H1 (cell line): ENCODE measurements at regions not wholly inside any gene's neighbourhood (a gene's known extent, or its start where the extent isn't known, plus 50 kb on each side); places are given as distances from the start of the nearest gene placed in this dataset.

Experiments
- CTCF ChIA-PET: fragments of 300-600 bp; sonication (Branson Sonifier 250); formaldehyde crosslinking; loops from one replicate; lab custom pipeline; 2021; ENCODE audit not compliant: partially characterized antibody; lab: Charles Lee
- POLR2A ChIA-PET: fragments of 300-600 bp; sonication (Branson Sonifier 250); formaldehyde crosslinking; loops from one replicate; lab custom pipeline; 2021; ENCODE audit warnings: inconsistent platforms; ENCODE audit not compliant: partially characterized antibody; lab: Charles Lee
- DNase-seq, 2 experiments: peaks; one replicate each; pipeline versions ENCODE4 v3.0.0 to v3.0.0-alpha.2; 2010 to 2022; ENCODE audit warnings: low spot score in 2 of 2, low read depth in 1 of 2, mixed read lengths in 1 of 2
- FAIRE-seq: peaks from 2 replicates; lab custom pipeline; 2011; peaks lifted over from hg19 to GRCh38; lab: Jason Lieb, UNC
- H2AFZ ChIP-seq: 2 replicates; pipeline ENCODE4 v1.8.1; 2012; ENCODE audit warnings: low read length, inconsistent platforms
- H2AK5ac ChIP-seq: 2 replicates; pipeline ENCODE4 v1.6.1; 2013; ENCODE audit warnings: low read depth, low read length
- H2BK120ac ChIP-seq: replicated peaks from 2 replicates; pipeline ENCODE3; 2013; ENCODE audit warnings: low read depth, low read length, inconsistent platforms
- H2BK12ac ChIP-seq: 2 replicates; pipeline ENCODE4 v1.6.1; 2013; ENCODE audit warnings: low read depth, low read length
- H2BK15ac ChIP-seq: 2 replicates; pipeline ENCODE4 v1.6.1; 2013; ENCODE audit warnings: low read length
- H2BK20ac ChIP-seq: 2 replicates; pipeline ENCODE4 v1.6.1; 2013; ENCODE audit warnings: low read length
- H2BK5ac ChIP-seq: 2 replicates; pipeline ENCODE4 v1.6.1; 2013; ENCODE audit warnings: low read depth, low read length
- H3K14ac ChIP-seq: 2 replicates; pipeline ENCODE4 v1.6.1; 2013; ENCODE audit warnings: inconsistent platforms; ENCODE audit not compliant: insufficient read length
- H3K18ac ChIP-seq: 2 replicates; pipeline ENCODE4 v1.6.1; 2013; ENCODE audit warnings: low read length; ENCODE audit errors: extremely low read depth
- H3K23ac ChIP-seq: 2 replicates; pipeline ENCODE4 v1.6.1; 2013; ENCODE audit warnings: inconsistent platforms; ENCODE audit not compliant: insufficient read length
- H3K23me2 ChIP-seq: 2 replicates; pipeline ENCODE4 v1.6.1; 2013; ENCODE audit warnings: low read depth, low read length
- H3K27ac ChIP-seq: 2 replicates; pipeline ENCODE4 v1.6.1; 2011; ENCODE audit warnings: low read depth, low read length, inconsistent platforms
- H3K27me3 ChIP-seq, 4 experiments: replicated peaks in 1 of 4; 1 replicate in 1 of 4; 2 replicates in 3 of 4; pipeline versions ENCODE4 v1.6.1 to v1.8.1; 2011 to 2013; ENCODE audit warnings: low read length in 3 of 4, mild to moderate bottlenecking in 3 of 4, inconsistent platforms in 2 of 4, mixed read lengths in 2 of 4, moderate library complexity in 1 of 4; ENCODE audit not compliant: control insufficient read depth in 3 of 4, insufficient read depth in 3 of 4; ENCODE audit errors: extremely low read depth in 1 of 4
- H3K36me3 ChIP-seq, 4 experiments: 2 replicates each; pipeline versions ENCODE4 v1.6.1 to v1.8.1; 2011 to 2013; ENCODE audit warnings: mild to moderate bottlenecking in 4 of 4, low read length in 3 of 4, moderate library complexity in 2 of 4, control low read depth in 1 of 4, inconsistent platforms in 1 of 4; ENCODE audit not compliant: insufficient read depth in 4 of 4, control insufficient read depth in 2 of 4
- H3K4ac ChIP-seq: replicated peaks from 2 replicates; pipeline ENCODE3; 2013; ENCODE audit warnings: low read length, low read depth, mixed read lengths, inconsistent platforms; ENCODE audit not compliant: insufficient read length
- H3K4me1 ChIP-seq, 4 experiments: replicated peaks in 1 of 4; 1 replicate in 1 of 4; 2 replicates in 3 of 4; pipeline versions ENCODE4 v1.6.1 to v1.8.1; 2011 to 2013; ENCODE audit warnings: low read length in 3 of 4, inconsistent platforms in 2 of 4, mixed read lengths in 1 of 4; ENCODE audit not compliant: insufficient read depth in 4 of 4, control insufficient read depth in 3 of 4
- H3K4me2 ChIP-seq, 2 experiments: 2 replicates each; pipeline versions ENCODE4 v1.6.1 to v1.8.1; 2011 to 2013; ENCODE audit warnings: low read depth in 2 of 2, low read length in 2 of 2, control low read depth in 1 of 2, inconsistent platforms in 1 of 2, mild to moderate bottlenecking in 1 of 2; ENCODE audit not compliant: insufficient read depth in 1 of 2
- H3K4me3 ChIP-seq, 4 experiments: fragments of 200-600, 300-600 bp in 1 of 4; sonication (generic), shearing (Covaris generic), sonication (Bioruptor Twin) in 1 of 4; 2 replicates each; pipeline versions ENCODE4 v1.5.1 to v1.8.1; 2011 to 2016; ENCODE audit warnings: low read length in 4 of 4, low read depth in 3 of 4, control low read depth in 2 of 4, inconsistent platforms in 2 of 4, mild to moderate bottlenecking in 2 of 4, mixed read lengths in 1 of 4, moderate library complexity in 1 of 4; ENCODE audit not compliant: insufficient read depth in 2 of 4; ENCODE audit errors: extremely low read depth in 1 of 4
- H3K56ac ChIP-seq: replicated peaks from 2 replicates; pipeline ENCODE3; 2013; ENCODE audit warnings: low read depth, mild to moderate bottlenecking, mixed read lengths, low read length, inconsistent platforms; ENCODE audit not compliant: insufficient read length
- H3K79me1 ChIP-seq: 2 replicates; pipeline ENCODE4 v1.6.1; 2013; ENCODE audit warnings: low read depth, low read length, control low read depth
- H3K79me2 ChIP-seq, 2 experiments: 2 replicates each; pipeline versions ENCODE4 v1.6.1 to v1.8.1; 2012 to 2013; ENCODE audit warnings: low read length in 2 of 2, mild to moderate bottlenecking in 2 of 2, inconsistent platforms in 1 of 2; ENCODE audit not compliant: insufficient read depth in 2 of 2, control insufficient read depth in 1 of 2
- H3K9ac ChIP-seq, 4 experiments: replicated peaks in 1 of 4; 1 replicate in 1 of 4; 2 replicates in 3 of 4; pipeline versions ENCODE4 v1.6.1 to v1.8.1; 2011 to 2013; ENCODE audit warnings: low read depth in 3 of 4, low read length in 3 of 4, control low read depth in 2 of 4, mild to moderate bottlenecking in 2 of 4, moderate library complexity in 2 of 4, inconsistent platforms in 1 of 4; ENCODE audit errors: extremely low read depth in 1 of 4
- H3K9me3 ChIP-seq, 2 experiments: 2 replicates each; pipeline versions ENCODE4 v1.6.1 to v1.8.1; 2012 to 2013; ENCODE audit warnings: mild to moderate bottlenecking in 2 of 2, moderate library complexity in 2 of 2, control low read depth in 1 of 2, inconsistent platforms in 1 of 2, low read depth in 1 of 2, low read length in 1 of 2, mixed read lengths in 1 of 2; ENCODE audit not compliant: insufficient read depth in 2 of 2
- H4K20me1 ChIP-seq, 2 experiments: replicated peaks in 1 of 2; 2 replicates each; pipeline versions ENCODE3 to v1.8.1; 2011 to 2013; ENCODE audit warnings: inconsistent platforms in 2 of 2, low read length in 2 of 2, mild to moderate bottlenecking in 1 of 2; ENCODE audit not compliant: insufficient read depth in 2 of 2, control insufficient read depth in 1 of 2
- H4K5ac ChIP-seq: 2 replicates; pipeline ENCODE4 v1.6.1; 2013; ENCODE audit warnings: low read length, low read depth, mixed read lengths, inconsistent platforms; ENCODE audit not compliant: insufficient read length
- H4K8ac ChIP-seq: 2 replicates; pipeline ENCODE4 v1.8.0; 2013; ENCODE audit warnings: mild to moderate bottlenecking, moderate library complexity, low read length, inconsistent platforms; ENCODE audit not compliant: insufficient read depth; ENCODE audit errors: extremely low read depth
- H4K91ac ChIP-seq: replicated peaks from 2 replicates; pipeline ENCODE3; 2013; ENCODE audit warnings: low read length, mixed read lengths, inconsistent platforms; ENCODE audit not compliant: insufficient read length
- HDAC2 ChIP-seq, 2 experiments: fragments of 300-600 bp in 1 of 2; sonication (generic) in 1 of 2; IDR thresholded peaks; 2 replicates each; pipeline ENCODE4 v1.6.1; 2011 to 2012; ENCODE audit warnings: low read depth in 2 of 2, low read length in 2 of 2, mild to moderate bottlenecking in 2 of 2, moderate library complexity in 2 of 2, borderline replicate concordance in 1 of 2, inconsistent platforms in 1 of 2
- KDM5A ChIP-seq: fragments of 200-600 bp; IDR thresholded peaks from 2 replicates; pipeline ENCODE4 v1.7.1; 2012; ENCODE audit warnings: mild to moderate bottlenecking, low read length, inconsistent platforms, mixed read lengths
- NANOG ChIP-seq: IDR thresholded peaks from 2 replicates; pipeline ENCODE4 v1.6.1; 2011; ENCODE audit warnings: low read length, low read depth, mild to moderate bottlenecking, inconsistent platforms; ENCODE audit not compliant: insufficient read depth, poor library complexity, severe bottlenecking
- RAD21 ChIP-seq, 2 experiments: IDR thresholded peaks in 1 of 2; conservative IDR thresholded peaks in 1 of 2; 2 replicates each; pipeline ENCODE4 v1.6.1; 2011; ENCODE audit warnings: low read depth in 2 of 2, low read length in 2 of 2, improper control_type of control experiment in 1 of 2, inconsistent platforms in 1 of 2, mild to moderate bottlenecking in 1 of 2, moderate library complexity in 1 of 2
- WGBS, 2 experiments: shearing (Covaris generic) in 1 of 2; methylation state at CpG; one replicate each; pipeline versions ENCODE4 v1.1.6 to v1.1.7; 2013 to 2015; ENCODE audit warnings: low lambda C conversion rate in 2 of 2, mixed read lengths in 2 of 2, inconsistent platforms in 1 of 2, low coverage in 1 of 2, missing lambda C conversion rate in 1 of 2; ENCODE audit not compliant: insufficient replicate concordance in 2 of 2, insufficient coverage in 1 of 2, insufficient read length in 1 of 2; ENCODE audit errors: extremely low coverage in 1 of 2, missing lambda C conversion rate in 1 of 2; 5-methylcytosine and 5-hydroxymethylcytosine counted together

- Histone ChIP-seq H4K8ac (no peak overlapping the region), H2BK12ac (no peak overlapping the region), H2AFZ (no peak overlapping the region), H3K79me2 (no peaks in the 10 kb centered on the region), H2AK5ac (no peak overlapping the region), H2BK15ac (no peak overlapping the region), H3K36me3 (no peaks in the 10 kb centered on the region), H3K4me1 (peaks cover 0 to 4% (median 2%) of the 10 kb centered on the region in 4 experiments; a peak in 2 of 7 replicates), H2BK20ac (no peak overlapping the region)
- FAIRE-seq: no peak
- CTCF ChIA-PET: no interaction called here
- TF ChIP-seq NANOG: no peak
- TF ChIP-seq RAD21 (IDR thresholded peaks at IDR 0.05 in 1 of 2, conservative IDR thresholded peaks at IDR 0.05 in 1 of 2; ENCODE audit: low read depth in 2 of 2, low read length in 2 of 2): no peak
- TF ChIP-seq KDM5A: no peak
- TF ChIP-seq HDAC2 (IDR thresholded peaks at IDR 0.05; ENCODE audit: borderline replicate concordance in 1 of 2, low read depth in 2 of 2, low read length in 2 of 2): no peak
- TF ChIP-seq, all 59 proteins: peak for 0
- Histone ChIP-seq H3K56ac (no peak overlapping the region), H3K23me2 (no peaks in the 10 kb centered on the region), H3K4me3 (no peak overlapping the region), H3K79me1 (no peaks in the 10 kb centered on the region), H3K9me3 (no peaks in the 10 kb centered on the region; a peak in 1 of 4 replicates), H3K14ac (no peak overlapping the region), H4K20me1 (no peaks in the 10 kb centered on the region), H4K5ac (no peak overlapping the region), H3K4ac (no peak overlapping the region), H3K23ac (no peak overlapping the region), H2BK5ac (no peak overlapping the region), H3K4me2 (no peak overlapping the region), H4K91ac (no peak overlapping the region), H3K18ac (no peak overlapping the region), H2BK120ac (no peak overlapping the region), H3K27me3 (no peaks in the 10 kb centered on the region), H3K9ac (no peak overlapping the region), H3K27ac (no peak overlapping the region)
- POLR2A ChIA-PET: no interaction called here
- WGBS, 2 experiments: 87% methylated on average over 5 of the region's 5 CpGs; no CpG with 5 or more reads in 1 of the 2 experiments
- DNase-seq: no peak
Observed at GRCh38 chr1:83762416-83762815, 236.5 kb downstream of the TTLL7 start.
